ENCODE measurements at regions not wholly inside any gene's neighbourhood (a gene's known extent, or its start where the extent isn't known, plus 50 kb on each side); places are given as distances from the start of the nearest gene placed in this dataset.

DNA sequence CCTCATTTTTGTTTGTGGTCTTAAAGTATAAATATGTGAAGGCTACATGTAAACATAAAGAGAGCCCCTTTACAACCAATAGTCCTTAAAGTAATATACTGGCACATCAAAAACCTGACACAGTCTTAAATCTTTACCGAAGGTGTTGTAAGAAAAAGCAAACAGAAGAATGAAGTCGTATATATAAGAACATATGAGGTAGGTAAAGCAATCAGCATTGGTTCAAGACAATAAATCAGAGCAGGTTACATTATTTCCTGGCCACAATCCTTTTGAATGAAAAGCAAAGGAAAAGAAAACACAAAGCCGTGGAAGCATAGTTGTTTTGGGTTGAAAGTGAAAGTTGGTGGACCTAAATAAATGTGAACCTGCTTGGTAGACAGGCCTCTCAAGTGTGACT, 183.7 kb upstream of the STXBP6 start:
- Histone ChIP-seq H3K9me3 (no peaks in the 10 kb centered on the region), H3K4me1 (no peaks in the 10 kb centered on the region), H3K36me3 (no peaks in the 10 kb centered on the region), H3K4me3 (no peak overlapping the region), H3K9ac (ENCODE audit: low read depth in 2 of 2, low read length in 2 of 2) (no peak overlapping the region), H3K27ac (no peak overlapping the region), H3K27me3 (no peaks in the 10 kb centered on the region)
- TF ChIP-seq, protein P1, sequence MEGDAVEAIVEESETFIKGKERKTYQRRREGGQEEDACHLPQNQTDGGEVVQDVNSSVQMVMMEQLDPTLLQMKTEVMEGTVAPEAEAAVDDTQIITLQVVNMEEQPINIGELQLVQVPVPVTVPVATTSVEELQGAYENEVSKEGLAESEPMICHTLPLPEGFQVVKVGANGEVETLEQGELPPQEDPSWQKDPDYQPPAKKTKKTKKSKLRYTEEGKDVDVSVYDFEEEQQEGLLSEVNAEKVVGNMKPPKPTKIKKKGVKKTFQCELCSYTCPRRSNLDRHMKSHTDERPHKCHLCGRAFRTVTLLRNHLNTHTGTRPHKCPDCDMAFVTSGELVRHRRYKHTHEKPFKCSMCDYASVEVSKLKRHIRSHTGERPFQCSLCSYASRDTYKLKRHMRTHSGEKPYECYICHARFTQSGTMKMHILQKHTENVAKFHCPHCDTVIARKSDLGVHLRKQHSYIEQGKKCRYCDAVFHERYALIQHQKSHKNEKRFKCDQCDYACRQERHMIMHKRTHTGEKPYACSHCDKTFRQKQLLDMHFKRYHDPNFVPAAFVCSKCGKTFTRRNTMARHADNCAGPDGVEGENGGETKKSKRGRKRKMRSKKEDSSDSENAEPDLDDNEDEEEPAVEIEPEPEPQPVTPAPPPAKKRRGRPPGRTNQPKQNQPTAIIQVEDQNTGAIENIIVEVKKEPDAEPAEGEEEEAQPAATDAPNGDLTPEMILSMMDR (IDR thresholded peaks at IDR 0.05) = no peak
- intact Hi-C loops (cut with DNase I) = no loop called here
- DNase-seq = no peak

GRCh38 chr14:25231004-25231403, 181.1 kb upstream of the STXBP6 start:
- Histone ChIP-seq H3K4me3 (no peak overlapping the region), H3K9me3 (no peaks in the 10 kb centered on the region), H3K27me3 (no peaks in the 10 kb centered on the region), H3K4me1 (no peaks in the 10 kb centered on the region), H3K27ac (no peak overlapping the region), H3K36me3 (no peaks in the 10 kb centered on the region), H3K9ac (ENCODE audit: low read depth in 2 of 2, low read length in 2 of 2) (no peak overlapping the region)
- TF ChIP-seq, protein P1 (IDR thresholded peaks at IDR 0.05) = no peak
- DNase-seq = no peak
- intact Hi-C loops (cut with DNase I) = no loop called here

DNA sequence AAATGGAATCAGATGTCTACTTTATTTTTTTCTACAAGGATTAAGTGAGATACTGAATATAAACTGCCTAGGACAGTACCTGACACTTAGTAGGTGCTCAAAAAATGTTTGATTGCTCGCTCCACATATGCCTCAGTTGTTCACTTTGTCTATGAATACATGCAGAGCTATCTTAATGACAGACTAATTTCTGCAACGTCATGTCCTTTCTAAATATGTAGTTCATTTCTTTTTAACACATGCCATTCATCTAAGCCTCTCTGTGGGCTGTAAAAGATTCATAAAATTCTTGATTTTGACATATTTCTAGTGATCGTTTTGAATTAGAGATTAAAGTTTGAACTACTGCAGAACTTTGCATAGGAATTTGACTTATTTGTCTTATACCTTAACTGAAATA, 176.3 kb upstream of the STXBP6 start:
- Histone ChIP-seq H3K27me3 (no peaks in the 10 kb centered on the region), H3K4me1 (no peaks in the 10 kb centered on the region), H3K9me3 (no peaks in the 10 kb centered on the region), H3K36me3 (no peaks in the 10 kb centered on the region), H3K27ac (no peak overlapping the region), H3K4me3 (no peak overlapping the region), H3K9ac (ENCODE audit: low read depth in 2 of 2, low read length in 2 of 2) (no peak overlapping the region)
- DNase-seq = no peak
- intact Hi-C loops (cut with DNase I) = no loop called here
- TF ChIP-seq, protein P1 (IDR thresholded peaks at IDR 0.05) = no peak

- no peak for DNase-seq
- Histone ChIP-seq H3K36me3 (no peaks in the 10 kb centered on the region), H3K27ac (no peak overlapping the region), H3K4me3 (no peak overlapping the region), H3K4me1 (no peaks in the 10 kb centered on the region), H3K9ac (ENCODE audit: low read depth in 2 of 2, low read length in 2 of 2) (no peak overlapping the region), H3K9me3 (no peaks in the 10 kb centered on the region), H3K27me3 (no peaks in the 10 kb centered on the region)
- intact Hi-C loops (cut with DNase I) = no loop called here
- TF ChIP-seq, protein P1 (IDR thresholded peaks at IDR 0.05) = no peak
Observed at GRCh38 chr14:25222256-25222655, 172.3 kb upstream of the STXBP6 start.

- no peak for DNase-seq
- TF ChIP-seq, protein P1 (IDR thresholded peaks at IDR 0.05) = no peak
Observed at GRCh38 chr14:25220514-25220913, 170.6 kb upstream of the STXBP6 start.

DNA sequence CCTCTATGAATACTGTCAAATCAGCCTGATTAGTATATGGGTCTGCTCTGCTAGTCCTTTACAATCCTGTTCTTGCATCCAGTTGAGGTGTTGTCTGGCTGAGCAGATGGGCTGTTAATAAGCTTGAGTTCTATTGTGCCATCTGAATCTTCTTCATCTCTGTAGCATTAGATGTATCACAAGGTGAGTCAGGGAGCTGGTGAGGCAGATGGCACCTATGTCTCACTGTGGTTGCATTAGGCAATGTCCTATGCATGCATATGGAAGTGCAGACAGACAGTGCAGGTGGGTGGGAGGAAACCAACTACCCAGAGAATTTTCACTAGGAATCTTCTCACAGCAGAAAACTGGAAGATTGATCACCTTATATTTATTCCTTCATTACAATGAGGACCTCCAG, 165.7 kb upstream of the STXBP6 start:
- H3K4me3 ChIP-seq = no peak overlapping the region
- no peaks in the 10 kb centered on the region for H3K9me3 ChIP-seq
- no peaks in the 10 kb centered on the region for H3K27me3 ChIP-seq
- no peak for DNase-seq
- intact Hi-C loops (cut with DNase I) = no loop called here
- H3K9ac ChIP-seq (ENCODE audit: low read depth in 2 of 2, low read length in 2 of 2) = no peak overlapping the region
- TF ChIP-seq, protein P1 (IDR thresholded peaks at IDR 0.05) = no peak
- H3K27ac ChIP-seq = no peak overlapping the region
- H3K36me3 ChIP-seq = no peaks in the 10 kb centered on the region
- H3K4me1 ChIP-seq = no peaks in the 10 kb centered on the region

More at GRCh38 chr14:25220514-25220913, 170.6 kb upstream of the STXBP6 start:
- Histone ChIP-seq H3K27me3 (no peaks in the 10 kb centered on the region), H3K27ac (no peak overlapping the region), H3K4me1 (no peaks in the 10 kb centered on the region), H3K9me3 (no peaks in the 10 kb centered on the region), H3K4me3 (no peak overlapping the region), H3K36me3 (no peaks in the 10 kb centered on the region), H3K9ac (ENCODE audit: low read depth in 2 of 2, low read length in 2 of 2) (no peak overlapping the region)
- intact Hi-C loops (cut with DNase I) = no loop called here

All from colonic mucosa (tissue), 4 donors.